ENCODE measurements at regions not wholly inside any gene's neighbourhood (a gene's known extent, or its start where the extent isn't known, plus 50 kb on each side); places are given as distances from the start of the nearest gene placed in this dataset.
"Not testable (repeated sequence)": the region's sequence is repeated elsewhere in the genome, so short reads cannot be mapped to it uniquely, and the experiment has no call there.

DNA sequence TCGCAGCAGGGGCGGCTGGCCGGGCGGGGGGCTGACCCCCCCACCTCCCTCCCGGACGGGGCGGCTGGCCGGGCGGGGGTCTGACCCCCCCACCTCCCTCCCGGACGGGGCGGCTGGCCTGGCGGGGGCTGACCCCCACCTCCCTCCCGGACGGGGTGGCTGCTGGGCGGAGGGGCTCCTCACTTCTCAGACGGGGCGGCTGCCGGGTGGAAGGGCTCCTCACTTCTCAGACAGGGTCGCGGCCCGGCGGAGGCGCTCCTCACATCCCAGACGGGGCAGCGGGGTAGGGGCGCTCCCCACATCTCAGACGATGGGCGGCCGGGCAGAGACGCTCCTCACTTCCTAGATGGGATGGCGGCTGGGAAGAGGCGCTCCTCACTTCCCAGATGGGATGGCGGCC lies 260.2 kb upstream of the PTCHD4 start:
- DNase-seq: not testable (repeated sequence)

DNA sequence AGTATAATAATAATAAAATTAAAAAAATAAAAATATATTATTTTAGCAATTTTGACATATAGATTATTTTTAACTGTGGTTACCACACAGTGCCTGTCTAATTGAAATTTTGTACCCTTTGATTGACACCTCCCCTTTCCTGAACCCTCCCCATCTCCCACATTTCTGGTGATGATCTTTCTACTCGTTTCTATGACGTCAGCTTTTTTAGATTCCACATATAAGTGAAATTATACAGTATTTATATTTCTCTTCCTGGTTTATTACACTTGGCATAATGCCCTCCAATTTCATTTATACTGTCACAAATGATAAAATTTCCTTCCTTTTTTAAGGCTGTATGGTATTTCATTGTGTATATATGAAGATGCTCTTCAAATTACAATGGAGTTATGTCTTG lies 258.1 kb upstream of the PTCHD4 start:
- DNase-seq: no peak

DNA sequence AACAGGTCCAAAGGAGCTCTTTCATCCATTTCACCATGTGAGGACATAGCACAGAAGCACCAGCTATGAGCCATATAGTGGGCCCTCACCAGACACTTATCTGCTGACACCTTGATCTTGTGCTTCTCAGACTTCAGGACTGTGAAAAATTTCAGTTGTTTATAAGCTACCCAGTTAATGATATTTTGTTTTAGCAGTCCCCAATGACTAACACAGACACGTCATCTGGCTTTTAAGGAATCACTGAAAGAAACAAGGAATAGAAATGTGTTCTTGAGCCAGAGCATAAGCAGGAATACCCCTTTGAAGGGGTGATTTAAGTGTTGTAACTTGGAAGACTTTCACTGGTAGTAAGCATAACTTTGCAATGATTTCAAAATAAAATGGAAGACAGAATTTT lies 214.7 kb upstream of the PTCHD4 start:
- DNase-seq: no peak

DNA sequence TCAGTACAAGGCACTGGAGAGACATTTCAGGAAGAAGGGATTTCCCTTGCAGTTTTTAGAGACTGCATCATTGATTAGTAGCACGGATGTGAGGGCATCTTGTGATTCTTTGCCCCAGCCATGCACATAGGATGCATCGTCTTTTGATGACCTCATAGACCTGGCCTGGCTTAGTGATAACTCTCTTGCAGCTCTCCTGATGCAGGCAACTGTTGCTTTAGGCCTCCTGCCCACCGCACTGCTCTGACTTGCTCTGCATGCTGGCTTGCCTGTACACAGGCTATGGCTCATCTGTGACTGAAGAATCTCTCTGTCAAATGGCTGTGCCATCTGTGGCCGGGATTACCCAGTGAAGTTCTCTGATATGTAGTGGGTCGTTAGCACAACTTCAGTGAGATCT lies 207.7 kb upstream of the PTCHD4 start:
- no peak for DNase-seq

DNA sequence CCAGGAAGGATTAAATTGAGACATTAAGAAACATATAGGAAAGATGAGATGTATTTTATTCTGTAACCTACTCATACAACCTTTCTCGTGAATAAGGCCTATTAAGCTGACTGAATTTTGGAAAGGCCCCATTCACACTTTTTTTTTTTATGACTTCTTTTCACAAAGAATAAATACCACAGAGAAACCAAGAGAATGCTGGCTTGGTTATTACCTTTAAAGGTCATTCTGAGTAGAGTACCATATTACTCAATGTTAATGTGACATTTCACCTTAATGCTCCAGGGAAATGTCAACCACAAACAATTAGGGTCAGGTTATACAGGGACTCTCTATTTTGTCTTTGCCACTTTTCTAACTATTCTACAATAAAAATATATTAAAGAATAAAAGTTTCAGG lies 204.9 kb upstream of the PTCHD4 start:
- no peak for DNase-seq

DNA sequence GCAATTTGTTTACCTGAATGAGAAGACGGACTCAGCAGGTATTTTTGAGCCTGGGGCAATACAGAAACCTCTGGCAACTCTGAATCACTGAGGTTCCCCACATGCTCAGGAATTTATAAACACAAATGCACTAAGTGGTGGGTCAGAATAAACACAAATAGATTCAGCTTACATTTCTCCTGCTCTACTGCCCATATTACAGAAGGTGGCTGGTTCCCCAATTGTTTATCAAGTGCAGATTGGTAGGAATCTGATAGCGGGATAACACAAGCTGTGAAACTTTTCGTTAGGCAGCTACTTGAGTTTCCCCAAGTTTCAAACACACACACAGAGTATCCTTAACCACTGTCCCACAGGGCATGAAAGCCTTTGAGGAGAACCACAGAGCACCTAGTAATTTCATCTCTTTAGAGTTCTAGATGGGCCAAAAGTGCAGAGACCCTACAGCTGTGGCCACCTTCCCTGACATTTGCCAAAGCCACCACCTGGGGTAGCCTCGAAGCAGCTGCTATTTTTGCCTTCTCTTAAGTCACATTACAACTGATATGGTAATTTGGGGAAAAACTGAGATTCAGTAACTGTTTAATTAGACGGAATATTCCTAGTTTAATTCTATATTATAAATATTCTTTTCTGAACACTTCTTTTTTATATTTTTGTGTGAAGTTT lies 204.2 kb upstream of the PTCHD4 start:
- no peak for DNase-seq

GRCh38 chr6:48311301-48311700 lies 200.3 kb upstream of the PTCHD4 start:
- no peak for DNase-seq

DNA sequence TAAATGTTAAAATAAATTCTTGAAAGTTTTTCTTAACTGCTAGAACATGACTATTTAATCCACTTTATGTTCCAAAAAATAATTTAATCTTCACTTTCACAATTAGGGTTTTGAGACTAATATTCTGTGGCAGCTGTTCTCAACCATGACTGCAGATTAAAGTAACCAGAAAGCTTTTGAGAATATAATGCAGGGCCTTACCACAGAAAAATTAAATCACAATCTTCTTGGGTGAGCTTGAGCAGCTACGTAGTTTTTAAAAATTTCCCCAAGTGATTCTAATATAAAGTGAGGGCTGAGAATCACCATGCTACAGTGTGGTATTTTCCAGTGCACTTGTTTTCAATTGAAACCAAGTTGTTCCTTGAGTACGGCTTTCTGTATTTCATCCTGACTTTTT lies 196.6 kb upstream of the PTCHD4 start:
- DNase-seq: no peak

DNA sequence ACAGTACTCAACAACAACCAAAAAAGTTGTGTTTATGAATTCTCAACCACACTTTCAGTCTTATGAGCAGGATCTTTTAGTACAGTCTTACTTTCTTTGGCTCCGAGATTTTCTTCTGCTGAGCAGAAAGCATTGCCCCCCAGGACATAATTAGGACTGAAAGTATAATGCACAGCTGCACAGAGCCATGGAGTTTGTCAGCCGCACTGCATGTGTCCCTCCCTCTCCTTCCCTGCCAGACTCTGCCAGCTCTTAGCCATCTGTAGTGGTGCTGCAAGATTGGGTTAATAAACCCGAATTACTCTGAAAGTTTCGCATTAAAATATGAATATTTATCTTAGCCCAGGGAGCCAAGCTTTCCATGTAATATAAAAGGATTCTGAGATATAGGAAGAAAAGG lies 179.6 kb upstream of the PTCHD4 start:
- DNase-seq: no peak

- no peak for DNase-seq
Observed at GRCh38 chr6:48289841-48290240, 178.8 kb upstream of the PTCHD4 start.

- no peak for DNase-seq
Observed at GRCh38 chr6:48281217-48281616, 170.2 kb upstream of the PTCHD4 start.

GRCh38 chr6:48280035-48280620 lies 169.1 kb upstream of the PTCHD4 start:
- no peak for DNase-seq

- DNase-seq: no peak
Observed at GRCh38 chr6:48278261-48278660, 167.3 kb upstream of the PTCHD4 start.

DNA sequence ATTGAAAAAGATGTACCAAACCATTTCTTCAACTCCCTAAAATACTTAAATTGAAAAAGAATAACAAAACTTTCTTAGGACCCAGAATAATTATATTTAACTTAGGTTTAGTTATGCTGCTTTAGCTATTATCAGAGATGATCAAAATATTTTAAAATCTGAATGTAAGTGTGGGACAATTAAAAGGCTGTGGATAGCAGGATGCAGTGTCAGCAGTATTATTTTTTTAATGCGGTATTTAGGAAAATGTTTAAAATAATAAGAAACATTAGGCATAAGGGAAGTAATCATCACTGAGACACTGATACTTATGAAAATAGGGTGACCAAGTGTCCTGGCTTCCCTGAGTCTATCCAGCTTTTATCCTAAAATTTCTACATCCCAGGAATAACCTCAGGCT lies 161.5 kb upstream of the PTCHD4 start:
- DNase-seq: no peak

DNA sequence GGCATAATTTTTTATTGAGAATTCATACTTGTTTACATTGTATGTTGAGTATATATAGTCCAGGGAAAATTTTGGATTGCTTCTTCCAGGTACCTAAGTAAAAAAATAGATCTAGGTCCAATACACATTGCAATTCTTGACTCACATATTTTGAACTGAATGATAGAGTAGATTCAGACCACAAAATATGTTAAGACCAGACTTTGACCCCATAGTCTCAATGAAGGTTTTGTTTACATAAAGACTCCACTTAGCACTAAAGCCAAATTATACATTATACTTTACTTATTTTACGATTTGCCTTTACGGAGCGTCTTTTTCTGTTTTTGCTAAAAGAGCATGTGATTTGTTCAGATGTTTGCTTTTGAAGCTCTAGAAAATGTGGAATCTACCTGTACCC lies 144.1 kb upstream of the PTCHD4 start:
- no peak for DNase-seq

- DNase-seq: no peak
Observed at GRCh38 chr6:48249071-48249470, 138.1 kb upstream of the PTCHD4 start.

DNA sequence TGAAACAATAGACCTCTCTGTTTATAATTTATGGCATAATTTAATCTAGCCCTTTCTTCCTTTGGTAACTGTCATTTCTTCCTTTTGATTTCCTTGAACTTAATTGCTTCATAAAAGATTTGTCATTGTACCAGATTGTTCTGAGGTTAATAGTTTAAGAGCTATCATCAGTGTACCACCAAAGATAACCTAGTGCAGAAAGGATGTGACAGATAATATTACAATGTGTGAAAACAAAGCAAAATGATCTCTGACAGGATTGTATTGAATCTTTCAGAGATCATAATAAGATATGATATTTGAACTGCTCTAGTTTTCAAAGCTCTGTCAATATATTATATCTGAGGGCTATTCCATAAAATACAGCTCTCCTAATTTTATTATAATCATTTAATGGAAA lies 132.1 kb upstream of the PTCHD4 start:
- DNase-seq: no peak

DNA sequence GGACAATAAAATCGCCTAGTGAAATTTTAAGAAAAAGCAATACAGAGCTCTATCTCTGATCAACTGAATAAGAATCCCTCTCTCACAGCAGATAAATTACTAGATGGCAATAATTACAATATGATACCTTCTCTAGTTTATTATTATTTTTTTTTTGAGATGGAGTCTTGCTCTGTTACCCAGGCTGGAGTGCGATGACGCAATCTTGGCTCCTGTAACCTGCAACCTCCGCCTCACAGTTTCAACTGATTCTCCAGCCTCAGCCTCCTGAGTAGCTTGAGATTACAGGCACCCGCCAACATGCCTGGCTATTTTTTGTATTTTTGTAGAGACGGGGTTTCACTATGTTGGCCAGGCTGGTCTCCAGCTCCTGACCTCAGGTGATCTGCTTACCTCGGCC lies 129.3 kb upstream of the PTCHD4 start:
- no peak for DNase-seq

DNA sequence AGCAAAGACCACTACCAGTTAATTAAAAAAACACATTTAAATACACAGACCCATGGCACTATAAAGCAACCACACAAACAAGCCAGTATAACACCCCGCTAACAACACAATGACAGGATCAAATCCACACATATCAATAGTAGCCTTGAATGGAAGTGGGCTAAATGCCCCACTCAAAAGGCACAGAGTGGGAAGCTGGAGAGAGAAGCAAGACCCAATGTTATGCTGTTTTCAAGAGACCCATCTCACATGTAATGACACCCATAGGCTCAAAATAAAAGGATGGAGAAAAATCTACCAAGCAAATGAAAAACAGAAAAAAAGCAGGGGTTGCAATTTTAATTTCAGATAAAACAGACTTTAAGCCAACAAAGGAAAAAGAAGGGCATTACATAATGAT lies 125.4 kb upstream of the PTCHD4 start:
- DNase-seq: no peak

DNA sequence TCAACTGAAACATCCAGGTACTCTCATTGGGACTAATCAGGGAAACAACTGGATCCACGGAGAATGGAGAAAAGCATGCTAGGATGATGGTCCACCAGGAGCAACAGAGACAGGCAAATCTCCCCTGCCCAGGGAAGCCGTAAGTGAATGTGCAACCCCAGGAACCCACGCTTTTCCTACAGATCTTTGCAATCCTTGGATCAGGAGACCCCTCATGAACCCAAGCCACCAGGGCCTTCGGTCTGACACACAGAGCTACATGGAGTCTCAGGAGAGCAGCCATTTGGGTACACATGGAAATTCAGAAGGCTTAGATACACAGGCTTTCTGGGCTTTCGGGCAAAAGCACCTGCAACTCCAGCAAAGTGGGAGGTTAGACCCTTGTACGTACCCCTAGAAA lies 122.1 kb upstream of the PTCHD4 start:
- DNase-seq: no peak

DNA sequence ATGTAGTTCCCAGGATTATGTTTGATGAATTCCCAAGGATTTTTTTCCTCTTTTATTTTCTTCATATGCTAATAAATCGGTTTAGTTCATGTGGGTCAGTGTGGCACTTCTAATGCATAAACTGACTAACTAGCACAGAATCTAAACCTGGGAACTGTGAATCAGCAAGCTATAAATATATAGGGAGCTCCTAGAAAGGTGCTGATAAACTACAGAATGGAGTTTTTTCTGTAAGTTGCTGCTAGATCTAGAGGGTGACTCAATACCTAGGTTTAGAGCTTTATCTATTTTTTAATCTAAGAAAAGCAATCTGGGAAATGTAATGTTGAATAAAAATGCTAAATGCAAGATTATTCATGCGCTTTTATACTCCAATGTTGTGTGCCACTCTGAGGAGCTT lies 118.8 kb upstream of the PTCHD4 start:
- DNase-seq: no peak

DNA sequence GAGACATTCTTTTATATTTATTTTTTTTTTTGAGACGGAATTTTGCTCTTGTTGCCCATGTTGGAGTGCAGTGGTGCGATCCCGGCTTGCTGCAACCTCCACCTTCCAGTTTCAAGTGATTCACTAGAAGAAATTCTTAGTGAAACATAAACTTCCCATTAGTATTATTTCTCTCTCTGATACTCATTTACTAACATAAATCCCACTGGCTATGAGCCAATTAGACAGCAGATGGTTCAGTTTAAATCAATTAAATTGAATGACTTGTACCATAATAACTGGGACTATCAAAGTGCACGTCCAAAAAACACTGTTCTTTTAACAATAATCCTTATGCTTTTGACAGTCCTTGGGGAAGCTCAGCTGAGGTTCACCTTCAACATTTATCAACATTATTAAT lies 111.2 kb upstream of the PTCHD4 start:
- no peak for DNase-seq

DNA sequence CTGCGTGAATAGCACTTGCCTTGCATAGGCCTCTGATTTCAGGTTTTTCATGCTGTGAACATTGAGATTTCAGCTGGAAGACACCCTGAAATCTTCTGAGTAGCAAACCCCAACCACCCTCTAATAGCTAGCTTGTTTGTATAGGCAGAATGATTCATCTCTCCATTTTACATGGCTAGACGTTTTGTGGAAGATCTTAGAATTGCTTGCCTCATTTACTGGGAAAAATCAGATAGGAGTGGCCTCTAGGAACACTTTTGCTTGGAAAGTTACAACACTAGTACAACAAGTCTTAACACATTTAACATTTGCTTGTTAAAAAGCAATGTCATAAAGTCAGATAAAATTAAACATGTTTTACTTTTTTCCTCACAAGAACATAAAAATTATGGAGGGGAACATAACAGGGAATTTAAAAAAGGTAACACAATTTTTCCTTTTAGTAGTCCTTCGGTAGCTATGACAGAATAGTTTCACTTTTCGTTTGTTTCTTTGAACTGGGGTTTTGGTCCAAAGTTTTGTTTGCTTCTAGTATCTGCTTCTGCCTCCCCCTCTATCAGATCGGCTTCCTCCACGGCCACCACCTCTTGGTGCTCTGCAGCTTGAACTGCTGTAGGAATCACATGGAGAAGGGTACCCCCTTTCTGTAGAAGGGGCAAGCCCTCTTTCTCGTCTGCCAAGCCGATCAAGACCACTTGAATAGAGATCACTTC lies 102.2 kb upstream of the PTCHD4 start:
- no peak for DNase-seq

DNA sequence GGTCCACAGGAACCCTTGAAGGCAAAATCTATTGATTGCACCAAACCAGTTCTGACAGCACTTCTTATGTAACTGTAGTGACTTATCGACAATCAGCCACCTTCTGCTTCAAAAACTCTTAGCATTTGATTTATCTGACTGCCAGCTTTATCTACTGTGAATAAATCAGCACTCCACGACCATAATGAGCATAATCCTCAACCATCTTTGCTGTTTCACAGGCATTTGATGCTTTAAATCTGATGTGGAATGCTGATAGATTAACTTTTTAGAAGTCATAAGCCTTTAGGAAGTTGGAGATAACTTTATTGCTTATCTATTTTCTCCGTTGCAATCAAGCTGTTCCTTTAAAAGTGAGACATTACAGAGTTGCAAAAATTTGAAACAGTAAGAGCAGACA lies 101.5 kb upstream of the PTCHD4 start:
- no peak for DNase-seq

- no peak for DNase-seq
Observed at GRCh38 chr6:48206091-48206490, 95.1 kb upstream of the PTCHD4 start.

All from inflammatory macrophage treated with lipopolysaccharide for 1 hour (primary cell).